IMR-90 (cell line): ENCODE measurements at regions not wholly inside any gene's neighbourhood (a gene's known extent, or its start where the extent isn't known, plus 50 kb on each side); places are given as distances from the start of the nearest gene placed in this dataset.

Source experiments
- ATAC-seq: fragments of 200-7000 bp; cut with Tn5 transposase; 2 replicates; pipeline ENCODE4 v1.9.1; 2020; ENCODE audit warnings: low read depth, mild to moderate bottlenecking, moderate library complexity
- BruUV-seq: library from RNA; stranded (reverse); fragments of 400-500 nt; replicated peaks from 2 replicates; lab custom pipeline; 2021; lab: Mats Ljungman, UMichigan
- CTCF ChIA-PET: fragments of 300-600 bp; formaldehyde crosslinking; extraction: SDS; loops from one replicate; lab custom pipeline; 2021; ENCODE audit warnings: antibody characterized with exemption; lab: Yijun Ruan, JAX
- POLR2A ChIA-PET: fragments of 300-600 bp; sonication (Branson Sonifier 250); formaldehyde crosslinking; loops from one replicate; lab custom pipeline; 2022; ENCODE audit warnings: antibody characterized with exemption; ENCODE audit not compliant: unreplicated experiment; lab: Charles Lee
- DNase-seq: peaks from one replicate; pipeline ENCODE4 v3.0.0; 2013
- H2AFZ ChIP-seq: replicated peaks from 2 replicates; pipeline ENCODE3; 2013; ENCODE audit warnings: low read length, mild to moderate bottlenecking; ENCODE audit not compliant: poor library complexity
- H2AK5ac ChIP-seq: 2 replicates; pipeline ENCODE4 v1.6.1; 2013; ENCODE audit warnings: low read depth, low read length, inconsistent platforms
- H2AK9ac ChIP-seq: replicated peaks from 2 replicates; pipeline ENCODE3; 2013; ENCODE audit warnings: mild to moderate bottlenecking, low read depth, low read length, moderate library complexity; ENCODE audit not compliant: poor library complexity
- H2BK120ac ChIP-seq: 2 replicates; pipeline ENCODE4 v1.6.1; 2013; ENCODE audit warnings: low read depth, low read length, inconsistent platforms
- H2BK15ac ChIP-seq: 3 replicates; pipeline ENCODE4 v1.6.1; 2013; ENCODE audit warnings: low read depth, low read length, inconsistent platforms
- H2BK20ac ChIP-seq: 2 replicates; pipeline ENCODE4 v1.6.1; 2013; ENCODE audit warnings: low read depth, mild to moderate bottlenecking, inconsistent platforms, low read length, moderate library complexity
- H2BK5ac ChIP-seq: 2 replicates; pipeline ENCODE4 v1.6.1; 2013; ENCODE audit warnings: mild to moderate bottlenecking, low read depth, low read length, inconsistent platforms; ENCODE audit not compliant: poor library complexity, severe bottlenecking
- H3K14ac ChIP-seq: replicated peaks from 2 replicates; pipeline ENCODE4 v1.6.1; 2013; ENCODE audit warnings: low read depth, low read length, inconsistent platforms
- H3K18ac ChIP-seq: 2 replicates; pipeline ENCODE4 v1.6.1; 2013; ENCODE audit warnings: low read depth, low read length, control low read depth
- H3K23ac ChIP-seq: 2 replicates; pipeline ENCODE4 v1.6.1; 2013; ENCODE audit warnings: low read depth, low read length, inconsistent platforms
- H3K27ac ChIP-seq: 2 replicates; pipeline ENCODE4 v1.5.1; 2013; ENCODE audit warnings: mild to moderate bottlenecking, control low read depth, low read length; ENCODE audit not compliant: insufficient read depth
- H3K27me3 ChIP-seq: 2 replicates; pipeline ENCODE4 v1.6.1; 2013; ENCODE audit warnings: low read length; ENCODE audit not compliant: control insufficient read depth, insufficient read depth
- H3K36me3 ChIP-seq: 2 replicates; pipeline ENCODE4 v1.6.1; 2013; ENCODE audit warnings: low read length, mixed read lengths; ENCODE audit not compliant: control insufficient read depth, insufficient read depth
- H3K4ac ChIP-seq: 2 replicates; pipeline ENCODE4 v1.6.1; 2013; ENCODE audit warnings: low read depth, low read length, inconsistent platforms
- H3K4me1 ChIP-seq: 2 replicates; pipeline ENCODE4 v1.6.1; 2013; ENCODE audit warnings: low read length, mixed read lengths; ENCODE audit not compliant: control insufficient read depth, insufficient read depth
- H3K4me2 ChIP-seq: 2 replicates; pipeline ENCODE4 v1.6.1; 2013; ENCODE audit warnings: low read depth, mild to moderate bottlenecking, control low read depth, low read length, moderate library complexity
- H3K4me3 ChIP-seq: 2 replicates; pipeline ENCODE4 v1.5.1; 2013; ENCODE audit warnings: low read depth, mild to moderate bottlenecking, control low read depth, low read length, moderate library complexity; ENCODE audit not compliant: insufficient read depth
- H3K56ac ChIP-seq: 2 replicates; pipeline ENCODE4 v1.6.1; 2013; ENCODE audit warnings: low read length, inconsistent platforms; ENCODE audit not compliant: insufficient read depth; ENCODE audit errors: extremely low read depth
- H3K79me1 ChIP-seq, 2 experiments: 2 replicates each; pipeline ENCODE4 v1.6.1; 2013; ENCODE audit warnings: low read length in 2 of 2, inconsistent platforms in 1 of 2, low read depth in 1 of 2
- H3K9ac ChIP-seq: 2 replicates; pipeline ENCODE4 v1.6.1; 2013; ENCODE audit warnings: low read depth, low read length, control low read depth
- H3K9me1 ChIP-seq: 2 replicates; pipeline ENCODE4 v1.6.1; 2013; ENCODE audit warnings: low read length, inconsistent platforms; ENCODE audit not compliant: insufficient read depth
- H3K9me3 ChIP-seq: 2 replicates; pipeline ENCODE4 v1.6.1; 2013; ENCODE audit warnings: low read length; ENCODE audit not compliant: control insufficient read depth, insufficient read depth
- H4K20me1 ChIP-seq: 2 replicates; pipeline ENCODE4 v1.6.1; 2013; ENCODE audit warnings: low read length, inconsistent platforms; ENCODE audit not compliant: insufficient read depth
- H4K5ac ChIP-seq: 2 replicates; pipeline ENCODE4 v1.6.1; 2013; ENCODE audit warnings: mild to moderate bottlenecking, low read depth, low read length, control low read depth
- H4K8ac ChIP-seq, 2 experiments: 2 replicates each; pipeline ENCODE4 v1.6.1; 2013; ENCODE audit warnings: low read depth in 2 of 2, low read length in 2 of 2, control low read depth in 1 of 2, inconsistent platforms in 1 of 2
- H4K91ac ChIP-seq: 2 replicates; pipeline ENCODE4 v1.6.1; 2013; ENCODE audit warnings: low read depth, low read length, inconsistent platforms; ENCODE audit not compliant: insufficient read depth
- CEBPB ChIP-seq: IDR thresholded peaks from 2 replicates; pipeline ENCODE4 v1.6.1; 2012; ENCODE audit warnings: low read depth, low read length, improper control_type of control experiment
- SMC3 ChIP-seq: fragments of 150-350 bp; IDR thresholded peaks from 2 replicates; pipeline ENCODE4 v1.6.1; 2016; ENCODE audit warnings: low read depth, mild to moderate bottlenecking, antibody characterized with exemption, low read length, moderate library complexity
- WGBS, 2 experiments: methylation state at CpG; one replicate each; pipeline versions ENCODE4 v1.1.5 to v1.1.7; 2013; ENCODE audit warnings: missing lambda C conversion rate in 2 of 2; ENCODE audit not compliant: insufficient read length in 1 of 2; ENCODE audit errors: extremely low coverage in 2 of 2; 5-methylcytosine and 5-hydroxymethylcytosine counted together
- dilution Hi-C: fragments of 300-500 bp; cut with HindIII; formaldehyde crosslinking; loops from one replicate; pipeline ENCODE4 v1.14.3; 2018; ENCODE audit warnings: low sequenced_read_pairs; ENCODE audit not compliant: unreplicated experiment
- in situ Hi-C: fragments of 300-500 bp; cut with MboI; formaldehyde crosslinking; loops from 3 replicates; pipeline ENCODE4 v1.14.3; 2019; ENCODE audit warnings: low sequenced_read_pairs, inconsistent platforms, mixed read lengths
- intact Hi-C: fragments of 100-400 bp; cut with micrococcal nuclease; formaldehyde crosslinking; loops from 2 replicates; pipeline ENCODE4 v1.10.0; 2022

- ATAC-seq (no peak), DNase-seq (no peak)
- dilution Hi-C loops, result no loop called here
- Histone ChIP-seq H3K23ac (no peak overlapping the region), H2BK20ac (no peak overlapping the region), H2AFZ (no peak overlapping the region), H3K4me3 (no peak overlapping the region), H3K14ac (no peak overlapping the region), H3K27ac (no peak overlapping the region), H2BK15ac (no peak overlapping the region), H2BK5ac (no peak overlapping the region), H4K91ac (no peak overlapping the region), H3K27me3 (no peaks in the 10 kb centered on the region), H2AK9ac (no peak overlapping the region), H3K79me1 (no peaks in the 10 kb centered on the region), H3K4me2 (no peak overlapping the region), H4K5ac (peak overlapping the region; percentile 24; the same call in 1 of the 2 replicates), H3K9me3 (no peaks in the 10 kb centered on the region), H3K4me1 (no peaks in the 10 kb centered on the region), H4K20me1 (no peaks in the 10 kb centered on the region), H3K56ac (no peak overlapping the region), H3K18ac (no peak overlapping the region), H4K8ac (no peak overlapping the region), H3K9me1 (no peaks in the 10 kb centered on the region), H2BK120ac (no peak overlapping the region), H3K36me3 (no peaks in the 10 kb centered on the region), H2AK5ac (no peak overlapping the region), H3K9ac (no peak overlapping the region), H3K4ac (no peak overlapping the region)
- in situ Hi-C loops, result no loop called here
- WGBS, 2 experiments, result no CpG with 5 or more reads among the region's 2 CpGs
- ChIA-PET POLR2A (no interaction called here), CTCF (no interaction called here)
- TF ChIP-seq CEBPB (no peak), SMC3 (no peak)
- intact Hi-C loops, result no loop called here
- no TSS peak for BruUV-seq
These were observed 90.2 kb upstream of the PLEKHG7 start for GRCh38 chr12:92612611-92613010.
